A673 (cell line): ENCODE measurements at regions not wholly inside any gene's neighbourhood (a gene's known extent, or its start where the extent isn't known, plus 50 kb on each side); places are given as distances from the start of the nearest gene placed in this dataset.

Source experiments
- EZH2 ChIP-seq: fragments of 200-600 bp; sonication (generic); IDR thresholded peaks from 2 replicates; pipeline ENCODE4 v1.6.1; 2017; ENCODE audit warnings: borderline replicate concordance, low read depth, mild to moderate bottlenecking, mixed read lengths, antibody characterized with exemption, low read length; ENCODE audit not compliant: poor library complexity, severe bottlenecking
- TF ChIP-seq, protein P1 (sequence below): fragments of 300-800, 200-600 bp; sonication (generic); conservative IDR thresholded peaks from 2 replicates; pipeline ENCODE4 v1.5.1; 2017; ENCODE audit warnings: low read depth, mild to moderate bottlenecking, antibody characterized with exemption, low read length, moderate library complexity, mixed read lengths

GRCh38 chr16:79426663-79427062 is 173.9 kb downstream of the MAF start:
- TF ChIP-seq, protein P1, sequence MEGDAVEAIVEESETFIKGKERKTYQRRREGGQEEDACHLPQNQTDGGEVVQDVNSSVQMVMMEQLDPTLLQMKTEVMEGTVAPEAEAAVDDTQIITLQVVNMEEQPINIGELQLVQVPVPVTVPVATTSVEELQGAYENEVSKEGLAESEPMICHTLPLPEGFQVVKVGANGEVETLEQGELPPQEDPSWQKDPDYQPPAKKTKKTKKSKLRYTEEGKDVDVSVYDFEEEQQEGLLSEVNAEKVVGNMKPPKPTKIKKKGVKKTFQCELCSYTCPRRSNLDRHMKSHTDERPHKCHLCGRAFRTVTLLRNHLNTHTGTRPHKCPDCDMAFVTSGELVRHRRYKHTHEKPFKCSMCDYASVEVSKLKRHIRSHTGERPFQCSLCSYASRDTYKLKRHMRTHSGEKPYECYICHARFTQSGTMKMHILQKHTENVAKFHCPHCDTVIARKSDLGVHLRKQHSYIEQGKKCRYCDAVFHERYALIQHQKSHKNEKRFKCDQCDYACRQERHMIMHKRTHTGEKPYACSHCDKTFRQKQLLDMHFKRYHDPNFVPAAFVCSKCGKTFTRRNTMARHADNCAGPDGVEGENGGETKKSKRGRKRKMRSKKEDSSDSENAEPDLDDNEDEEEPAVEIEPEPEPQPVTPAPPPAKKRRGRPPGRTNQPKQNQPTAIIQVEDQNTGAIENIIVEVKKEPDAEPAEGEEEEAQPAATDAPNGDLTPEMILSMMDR: no peak
- no peak for TF ChIP-seq EZH2
